Transverse colon (tissue), 1 donor: ENCODE measurements at regions not wholly inside any gene's neighbourhood (a gene's known extent, or its start where the extent isn't known, plus 50 kb on each side); places are given as distances from the start of the nearest gene placed in this dataset.

Experiments used
- EP300 ChIP-seq: sonication (generic); formaldehyde crosslinking; IDR thresholded peaks from one replicate; pipeline ENCODE4 v1.6.1; 2017; ENCODE audit warnings: antibody characterized with exemption, low read depth
- POLR2A ChIP-seq: fragments of 450-650 bp; IDR thresholded peaks from one replicate; pipeline ENCODE4 v1.6.1; 2016; ENCODE audit warnings: antibody characterized with exemption, mild to moderate bottlenecking, moderate library complexity

GRCh38 chr6:11427723-11428245, 109.8 kb upstream of the TMEM170B start:
- TF ChIP-seq EP300 = no peak
- TF ChIP-seq POLR2A = no peak
